ENCODE measurements at regions not wholly inside any gene's neighbourhood (a gene's known extent, or its start where the extent isn't known, plus 50 kb on each side); places are given as distances from the start of the nearest gene placed in this dataset.
"Not testable (repeated sequence)": the region's sequence is repeated elsewhere in the genome, so short reads cannot be mapped to it uniquely, and the experiment has no call there.

DNA sequence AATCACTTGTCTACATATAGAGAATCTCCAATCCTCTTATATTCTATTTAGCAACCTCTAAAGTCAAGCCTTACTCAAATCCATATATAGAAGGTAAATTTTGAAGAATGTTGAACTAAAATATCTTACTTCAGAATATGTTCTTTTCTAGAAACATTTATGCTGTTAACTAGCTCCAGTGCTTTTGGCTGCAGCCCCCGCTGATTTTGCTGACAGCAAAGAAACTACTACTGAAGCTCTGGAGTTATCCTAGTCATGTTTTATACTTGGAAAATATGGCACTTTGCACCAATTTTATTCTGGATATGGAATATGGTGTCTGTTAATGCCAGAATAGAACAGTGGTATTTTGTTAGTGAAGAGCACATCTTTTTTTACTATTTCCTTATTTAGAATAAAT, 212.4 kb upstream of the FSIP2 start:
- DNase-seq = no peak

DNA sequence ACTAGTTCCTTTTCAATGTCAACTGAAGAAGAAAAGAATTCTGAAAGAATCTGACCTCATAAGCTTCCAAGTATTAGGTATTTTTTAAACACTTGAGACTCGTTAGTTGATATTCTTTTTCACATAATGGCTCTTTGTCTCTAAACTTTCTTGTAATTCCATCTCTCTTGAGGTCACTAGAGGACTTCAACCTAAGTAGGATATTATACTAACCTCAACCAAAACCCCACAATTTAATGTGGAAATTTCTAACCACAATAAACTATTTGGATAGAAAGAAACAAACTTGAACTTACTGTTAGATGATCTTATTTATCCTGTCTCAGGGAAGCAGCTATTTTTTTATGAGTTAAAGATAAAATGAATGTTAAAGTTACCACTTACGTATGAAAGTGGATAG, 206.9 kb upstream of the FSIP2 start:
- DNase-seq = no peak

GRCh38 chr2:185537689-185538088, 200.9 kb upstream of the FSIP2 start:
- DNase-seq = no peak

- DNase-seq = no peak
Observed at GRCh38 chr2:185567196-185567595, 171.4 kb upstream of the FSIP2 start.

DNA sequence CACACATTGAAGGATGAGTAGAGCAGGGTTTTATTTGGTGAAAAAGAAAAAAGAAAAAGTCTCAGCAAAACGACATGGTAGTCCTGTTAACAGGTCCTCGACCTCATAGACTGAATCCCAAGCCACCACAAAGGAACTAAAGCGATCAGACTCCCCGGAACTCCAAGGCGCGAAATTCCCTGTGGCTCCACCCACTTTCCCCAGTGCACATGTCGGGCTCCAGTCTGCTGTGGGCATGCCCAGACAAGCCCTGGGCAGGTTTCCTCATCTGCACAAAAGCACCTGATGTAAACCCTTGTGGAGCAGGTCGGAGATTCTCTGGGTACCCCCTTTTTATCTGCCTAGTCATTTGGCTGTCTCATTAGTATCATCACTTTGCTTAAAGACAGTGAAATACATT, 170.7 kb upstream of the FSIP2 start:
- DNase-seq = no peak

DNA sequence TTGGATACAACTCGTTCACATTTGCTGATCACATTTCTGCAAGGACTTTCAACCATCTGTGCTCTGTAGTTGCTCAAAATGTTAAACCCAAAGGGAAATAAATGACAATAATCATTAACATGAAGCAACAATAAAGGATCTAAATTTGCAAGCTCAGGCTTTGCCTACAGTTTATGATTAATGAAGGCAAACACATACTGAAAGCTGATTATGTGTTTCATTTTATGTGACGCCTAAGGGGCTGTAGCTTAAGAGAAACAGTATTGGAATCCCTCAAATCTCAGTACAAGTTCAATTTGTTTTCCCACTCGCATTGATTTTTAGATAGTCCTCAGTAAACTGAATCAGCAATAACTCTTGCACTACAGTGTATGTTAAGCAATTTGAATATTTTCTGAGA, 160.3 kb upstream of the FSIP2 start:
- DNase-seq = no peak

- no peak for DNase-seq
Observed at GRCh38 chr2:185583058-185583816, 155.4 kb upstream of the FSIP2 start.

GRCh38 chr2:185585165-185585564, 153.4 kb upstream of the FSIP2 start:
- DNase-seq = not testable (repeated sequence)

GRCh38 chr2:185591276-185591675, 147.3 kb upstream of the FSIP2 start:
- not testable (repeated sequence) for DNase-seq

GRCh38 chr2:185607945-185608344, 130.7 kb upstream of the FSIP2 start:
- DNase-seq = no peak

GRCh38 chr2:185608799-185609198, 129.8 kb upstream of the FSIP2 start:
- DNase-seq = no peak

GRCh38 chr2:185610301-185610700, 128.3 kb upstream of the FSIP2 start:
- DNase-seq = no peak

DNA sequence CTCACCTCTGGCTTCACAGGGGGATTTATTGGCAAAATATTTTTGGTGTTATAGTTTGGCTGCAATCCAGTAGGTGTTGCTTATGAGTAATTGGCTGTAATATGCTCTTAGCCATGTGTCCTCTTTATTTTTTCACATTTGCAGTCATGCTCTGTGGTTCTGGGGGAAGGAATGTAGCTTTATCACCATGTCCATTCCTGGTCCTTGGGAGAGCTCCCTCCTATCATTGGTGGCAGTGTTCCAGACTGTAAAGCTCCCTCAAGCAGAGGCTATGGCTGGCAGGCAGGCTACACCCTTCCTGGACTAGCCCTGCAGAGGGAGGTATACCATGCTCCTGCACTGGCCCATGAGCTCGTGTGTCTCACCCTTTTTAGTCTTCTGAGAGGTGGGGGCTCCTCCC, 120.0 kb upstream of the FSIP2 start:
- no peak for DNase-seq

DNA sequence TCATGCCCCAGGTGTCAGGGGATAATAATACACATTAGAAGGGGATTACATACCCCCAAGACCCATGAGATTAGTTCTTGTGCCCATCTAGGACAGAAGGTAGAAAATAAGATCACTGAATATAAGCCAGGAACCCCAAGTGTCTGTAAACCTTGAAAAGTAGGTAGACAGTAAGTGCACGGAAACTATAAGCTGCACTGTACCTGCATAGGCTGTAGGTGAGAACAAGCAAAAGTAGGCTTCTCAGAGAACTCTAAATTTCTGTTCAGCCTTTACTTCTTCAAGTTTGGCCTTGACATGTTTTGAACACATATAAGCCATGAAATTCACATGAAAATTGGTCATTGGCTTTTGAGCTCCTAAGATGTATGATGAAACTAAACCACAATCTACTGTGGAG, 113.0 kb upstream of the FSIP2 start:
- DNase-seq = no peak

- DNase-seq = no peak
Observed at GRCh38 chr2:185628985-185629384, 109.6 kb upstream of the FSIP2 start.

DNA sequence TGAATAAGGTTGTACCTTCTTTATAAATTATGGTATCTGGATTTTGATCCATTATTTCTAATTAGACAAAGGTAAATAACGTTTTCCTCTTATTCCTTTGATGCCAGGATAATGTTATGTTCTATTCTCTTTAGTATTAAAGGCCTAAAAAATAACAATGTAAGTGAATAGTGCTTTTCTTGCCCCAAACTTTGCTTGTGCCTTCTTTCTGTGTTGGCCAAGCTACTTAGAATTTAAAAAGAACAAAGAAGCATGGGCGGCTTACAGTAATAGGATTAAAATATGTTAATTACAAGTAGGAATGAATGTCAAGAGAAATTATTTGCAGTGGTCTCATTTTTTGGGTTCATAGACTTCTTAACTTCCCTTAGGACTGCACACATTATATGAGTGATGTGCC, 105.0 kb upstream of the FSIP2 start:
- DNase-seq = no peak

DNA sequence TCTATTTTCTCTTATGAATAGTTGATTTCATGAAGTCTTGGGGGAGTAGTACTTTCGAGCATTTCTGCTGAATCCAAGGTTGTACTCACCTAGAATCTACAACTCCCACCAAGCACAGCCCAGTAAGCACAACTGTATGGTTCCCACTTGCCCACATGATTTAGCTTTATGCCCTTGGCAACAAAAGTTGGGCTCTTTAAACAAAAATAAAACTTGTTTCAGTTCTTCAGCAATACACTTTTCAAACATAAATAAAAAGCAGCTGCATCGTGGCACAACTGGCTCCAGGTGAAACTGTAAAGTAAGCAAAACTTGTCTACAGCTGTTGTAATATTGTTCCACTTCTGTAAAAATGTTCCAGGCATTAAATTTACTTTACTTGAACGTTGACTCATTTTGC, 99.8 kb upstream of the FSIP2 start:
- no peak for DNase-seq

DNA sequence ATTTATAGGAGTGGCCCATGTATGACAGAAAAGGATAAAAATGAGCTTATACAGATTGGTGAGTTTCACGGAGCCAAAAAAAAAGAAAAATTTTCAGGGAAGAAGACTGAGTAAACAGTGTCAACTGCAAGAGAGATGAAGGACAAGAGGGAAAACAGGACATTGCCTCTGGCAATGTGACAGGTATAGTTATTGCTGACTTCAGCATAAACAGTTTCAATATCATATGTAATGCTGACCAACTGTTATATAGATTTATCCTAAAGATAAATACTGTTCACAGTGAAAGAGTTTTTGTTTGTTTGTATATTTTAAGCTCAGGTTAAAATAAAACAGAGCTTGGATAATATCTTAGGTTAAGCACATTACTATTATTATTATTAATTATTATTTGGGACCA, 98.0 kb upstream of the FSIP2 start:
- DNase-seq = no peak

DNA sequence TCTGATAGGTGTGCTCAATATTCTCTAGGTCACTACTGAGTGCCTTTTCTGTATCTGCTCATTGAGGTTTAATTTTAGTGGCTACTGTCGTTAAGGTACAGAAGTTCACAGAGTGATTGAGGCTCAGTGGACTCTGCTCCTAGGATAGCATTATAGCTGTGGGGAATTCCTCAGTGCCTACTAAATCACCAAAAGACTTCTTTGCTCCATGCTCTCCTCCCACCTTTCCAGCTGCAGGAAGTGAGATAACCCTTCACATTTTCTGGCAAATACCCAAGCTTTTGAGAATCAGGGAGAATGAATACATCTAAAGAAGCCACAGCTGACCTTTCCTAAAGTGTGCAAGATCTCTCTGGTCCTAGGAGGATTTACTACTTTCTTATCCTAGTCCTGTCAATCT, 95.2 kb upstream of the FSIP2 start:
- DNase-seq = no peak

- no peak for DNase-seq
Observed at GRCh38 chr2:185644828-185645227, 93.8 kb upstream of the FSIP2 start.

GRCh38 chr2:185645529-185645928, 93.1 kb upstream of the FSIP2 start:
- DNase-seq = no peak

DNA sequence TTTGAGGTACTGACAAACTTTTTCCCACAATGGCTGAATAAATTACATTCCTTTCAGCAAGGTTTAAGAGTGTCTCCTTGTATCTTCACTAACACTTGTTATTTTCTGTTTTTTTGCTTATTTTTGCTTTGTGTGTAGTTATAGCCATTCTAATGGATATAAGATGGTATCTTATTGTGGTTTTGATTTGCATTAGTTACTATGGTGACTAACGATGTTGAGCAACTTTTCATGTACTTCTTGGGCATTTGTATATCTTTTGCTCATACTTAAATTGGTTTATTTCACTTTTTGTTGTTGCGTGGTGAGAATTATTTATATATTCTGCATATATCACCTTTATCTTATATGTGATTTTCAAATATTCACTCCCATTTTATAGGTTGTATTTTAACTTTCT, 79.9 kb upstream of the FSIP2 start:
- no peak for DNase-seq

- no peak for DNase-seq
Observed at GRCh38 chr2:185663811-185664210, 74.8 kb upstream of the FSIP2 start.

GRCh38 chr2:185664384-185664783, 74.2 kb upstream of the FSIP2 start:
- DNase-seq = no peak

GRCh38 chr2:185665251-185665814, 73.3 kb upstream of the FSIP2 start:
- DNase-seq = no peak
